Activated naive CD4-positive, alpha-beta T cell treated with anti-CD3 and anti-CD28 coated beads, Interleukin-2, amount 50 U/mL, for 24 hours (primary cell): ENCODE measurements at regions not wholly inside any gene's neighbourhood (a gene's known extent, or its start where the extent isn't known, plus 50 kb on each side); places are given as distances from the start of the nearest gene placed in this dataset.
A peak's percentile ranks its signal among the peaks of the same experiment; 100 is the strongest.

Experiments used
- H3K27ac Mint-ChIP-seq: one replicate; pipeline ENCODE4 v1.8.0; 2021; ENCODE audit warnings: mild to moderate bottlenecking, mixed read lengths
- H3K27me3 Mint-ChIP-seq: one replicate; pipeline ENCODE4 v1.8.0; 2021; ENCODE audit warnings: mixed read lengths
- H3K36me3 Mint-ChIP-seq: one replicate; pipeline ENCODE4 v1.8.0; 2021; ENCODE audit warnings: mixed read lengths
- H3K4me1 Mint-ChIP-seq: one replicate; pipeline ENCODE4 v1.8.0; 2021; ENCODE audit warnings: mixed read lengths
- H3K4me3 Mint-ChIP-seq: one replicate; pipeline ENCODE4 v1.8.0; 2021; ENCODE audit warnings: mild to moderate bottlenecking, mixed read lengths
- H3K9me3 Mint-ChIP-seq: one replicate; pipeline ENCODE4 v1.8.0; 2021; ENCODE audit warnings: mixed read lengths

- Mint-ChIP-seq H3K27me3 (no peaks in the 10 kb centered on the region), H3K4me3 (no peak overlapping the region), H3K36me3 (no peaks in the 10 kb centered on the region), H3K4me1 (peaks cover 41% of the 10 kb centered on the region), H3K27ac (no peak overlapping the region), H3K9me3 (peaks cover 5% of the 10 kb centered on the region)
Measured at GRCh38 chrX:39437670-39438441, 636.6 kb downstream of the MID1IP1 start.

- Mint-ChIP-seq H3K27ac (peak overlapping the region; percentile 17), H3K4me3 (no peak overlapping the region), H3K27me3 (no peaks in the 10 kb centered on the region), H3K9me3 (peaks cover 2% of the 10 kb centered on the region), H3K4me1 (peaks cover 42% of the 10 kb centered on the region), H3K36me3 (no peaks in the 10 kb centered on the region)
Measured at GRCh38 chrX:39438603-39439602, 637.6 kb downstream of the MID1IP1 start.

- Mint-ChIP-seq H3K27ac (peak overlapping the region; percentile 35), H3K27me3 (no peaks in the 10 kb centered on the region), H3K9me3 (no peaks in the 10 kb centered on the region), H3K4me3 (peak overlapping the region; percentile 54), H3K36me3 (no peaks in the 10 kb centered on the region), H3K4me1 (peaks cover 42% of the 10 kb centered on the region)
Measured at GRCh38 chrX:39439906-39440798, 638.9 kb downstream of the MID1IP1 start.

GRCh38 chrX:39440799-39441284 lies 639.6 kb downstream of the MID1IP1 start:
- H3K9me3 Mint-ChIP-seq, result no peaks in the 10 kb centered on the region
- H3K4me1 Mint-ChIP-seq, result peaks cover 49% of the 10 kb centered on the region
- H3K4me3 Mint-ChIP-seq, result peak overlapping the region; percentile 26
- peak overlapping the region; percentile 74 for H3K27ac Mint-ChIP-seq
- no peaks in the 10 kb centered on the region for H3K27me3 Mint-ChIP-seq
- no peaks in the 10 kb centered on the region for H3K36me3 Mint-ChIP-seq

- Mint-ChIP-seq H3K4me1 (peaks cover 51% of the 10 kb centered on the region), H3K4me3 (no peak overlapping the region), H3K27me3 (no peaks in the 10 kb centered on the region), H3K9me3 (no peaks in the 10 kb centered on the region), H3K27ac (peak overlapping the region; percentile 79), H3K36me3 (no peaks in the 10 kb centered on the region)
Measured at GRCh38 chrX:39442332-39442731, 641.1 kb downstream of the MID1IP1 start.

GRCh38 chrX:39443240-39443639 lies 642.0 kb downstream of the MID1IP1 start:
- Mint-ChIP-seq H3K9me3 (no peaks in the 10 kb centered on the region), H3K4me1 (peaks cover 60% of the 10 kb centered on the region), H3K4me3 (no peak overlapping the region), H3K36me3 (no peaks in the 10 kb centered on the region), H3K27me3 (no peaks in the 10 kb centered on the region), H3K27ac (no peak overlapping the region)

GRCh38 chrX:39445336-39445735 lies 644.1 kb downstream of the MID1IP1 start:
- no peaks in the 10 kb centered on the region for H3K9me3 Mint-ChIP-seq
- H3K27me3 Mint-ChIP-seq, result no peaks in the 10 kb centered on the region
- no peak overlapping the region for H3K27ac Mint-ChIP-seq
- no peak overlapping the region for H3K4me3 Mint-ChIP-seq
- peaks cover 73% of the 10 kb centered on the region for H3K4me1 Mint-ChIP-seq
- H3K36me3 Mint-ChIP-seq, result no peaks in the 10 kb centered on the region

- no peaks in the 10 kb centered on the region for H3K36me3 Mint-ChIP-seq
- H3K4me1 Mint-ChIP-seq, result peaks cover 55% of the 10 kb centered on the region
- H3K9me3 Mint-ChIP-seq, result no peaks in the 10 kb centered on the region
- H3K27ac Mint-ChIP-seq, result no peak overlapping the region
- no peaks in the 10 kb centered on the region for H3K27me3 Mint-ChIP-seq
- no peak overlapping the region for H3K4me3 Mint-ChIP-seq
Measured at GRCh38 chrX:39449352-39449751, 648.1 kb downstream of the MID1IP1 start.

GRCh38 chrX:39450234-39450977 lies 647.4 kb downstream of the BCOR start:
- no peaks in the 10 kb centered on the region for H3K9me3 Mint-ChIP-seq
- no peak overlapping the region for H3K27ac Mint-ChIP-seq
- H3K4me1 Mint-ChIP-seq, result peaks cover 51% of the 10 kb centered on the region
- no peaks in the 10 kb centered on the region for H3K36me3 Mint-ChIP-seq
- H3K27me3 Mint-ChIP-seq, result no peaks in the 10 kb centered on the region
- peak overlapping the region; percentile 11 for H3K4me3 Mint-ChIP-seq

GRCh38 chrX:39451046-39451445 lies 646.7 kb downstream of the BCOR start:
- Mint-ChIP-seq H3K4me1 (peaks cover 46% of the 10 kb centered on the region), H3K27ac (no peak overlapping the region), H3K36me3 (no peaks in the 10 kb centered on the region), H3K9me3 (no peaks in the 10 kb centered on the region), H3K4me3 (no peak overlapping the region), H3K27me3 (no peaks in the 10 kb centered on the region)

- Mint-ChIP-seq H3K27ac (no peak overlapping the region), H3K4me3 (no peak overlapping the region)
Measured at GRCh38 chrX:39452401-39452800, 645.4 kb downstream of the BCOR start.

GRCh38 chrX:39453889-39454621 lies 643.7 kb downstream of the BCOR start:
- Mint-ChIP-seq H3K4me1 (peaks cover 22% of the 10 kb centered on the region), H3K27ac (no peak overlapping the region), H3K9me3 (peaks cover 6% of the 10 kb centered on the region), H3K36me3 (no peaks in the 10 kb centered on the region), H3K4me3 (no peak overlapping the region), H3K27me3 (no peaks in the 10 kb centered on the region)

More at GRCh38 chrX:39452401-39452800, 645.4 kb downstream of the BCOR start:
- Mint-ChIP-seq H3K27me3 (no peaks in the 10 kb centered on the region), H3K4me1 (peaks cover 39% of the 10 kb centered on the region), H3K9me3 (peaks cover 5% of the 10 kb centered on the region), H3K36me3 (no peaks in the 10 kb centered on the region)

GRCh38 chrX:39456894-39457604 lies 640.7 kb downstream of the BCOR start:
- H3K4me3 Mint-ChIP-seq, result no peak overlapping the region
- H3K27me3 Mint-ChIP-seq, result no peaks in the 10 kb centered on the region
- H3K27ac Mint-ChIP-seq, result no peak overlapping the region
- no peaks in the 10 kb centered on the region for H3K4me1 Mint-ChIP-seq
- H3K36me3 Mint-ChIP-seq, result no peaks in the 10 kb centered on the region
- peaks cover 6% of the 10 kb centered on the region for H3K9me3 Mint-ChIP-seq
